Left hindlimb (tissue), 1 donor: ENCODE measurements at regions not wholly inside any gene's neighbourhood (a gene's known extent, or its start where the extent isn't known, plus 50 kb on each side); places are given as distances from the start of the nearest gene placed in this dataset.
A peak's percentile ranks its signal among the peaks of the same experiment; 100 is the strongest.
"Not testable (repeated sequence)": the region's sequence is repeated elsewhere in the genome, so short reads cannot be mapped to it uniquely, and the experiment has no call there.

Source experiments
- DNase-seq: peaks from one replicate; pipeline ENCODE4 v3.0.0-alpha.2; 2018

DNA sequence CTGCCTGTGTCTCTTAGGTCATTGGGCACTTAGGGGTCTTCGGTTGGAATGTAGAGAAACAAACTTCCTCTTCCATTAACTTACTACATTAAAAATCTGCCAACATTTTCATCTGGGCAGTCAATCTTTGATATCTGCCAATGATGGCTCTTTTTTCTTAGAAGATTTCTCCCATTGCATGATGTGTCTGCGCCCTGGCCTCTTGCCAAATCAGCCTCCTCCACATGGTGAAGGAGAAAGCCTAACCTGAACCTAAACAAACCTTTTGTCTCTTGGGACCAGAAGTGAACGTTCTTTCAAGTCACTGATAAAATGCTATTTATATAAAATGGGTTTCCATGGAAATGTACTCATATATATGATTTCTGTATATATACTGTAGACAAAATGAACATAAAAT is 998.9 kb upstream of the GJE1 start:
- DNase-seq, result no peak

DNA sequence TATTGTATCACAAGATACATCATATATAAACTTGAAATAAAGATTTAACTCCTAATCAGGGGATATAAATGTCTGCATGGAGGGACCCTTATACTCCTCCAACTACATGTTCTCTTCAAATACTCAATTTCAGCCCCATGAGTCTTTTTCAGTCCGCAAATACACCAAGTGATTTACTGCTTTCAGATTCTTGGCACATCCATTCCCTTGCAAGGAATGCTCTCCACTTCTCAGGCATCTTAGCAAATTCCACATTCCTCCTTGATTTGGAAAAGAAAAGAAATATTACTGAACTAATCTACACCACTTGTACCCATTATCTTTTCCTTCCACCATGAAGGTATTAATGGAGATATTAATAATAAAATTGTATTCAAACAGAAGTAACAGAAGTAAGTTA is 999.4 kb upstream of the GJE1 start:
- DNase-seq, result no peak

DNA sequence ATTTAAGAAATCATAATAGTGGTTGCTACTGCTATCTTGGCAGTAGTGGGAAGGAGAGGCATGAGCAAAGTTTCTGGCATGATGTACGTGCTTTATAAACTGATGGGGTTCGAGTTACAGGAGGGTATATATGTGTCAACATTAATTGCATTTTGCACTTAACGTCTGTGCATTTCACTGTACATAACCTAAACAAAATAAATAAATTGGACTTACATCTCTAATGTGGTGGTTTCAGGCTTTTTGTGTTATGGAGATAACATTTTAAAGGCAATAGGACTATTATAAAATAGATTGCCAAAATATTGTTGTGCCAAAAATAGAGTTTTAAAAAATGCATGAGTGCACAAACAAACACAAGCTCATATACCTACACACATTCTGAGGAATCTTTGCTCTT is 1001.1 kb upstream of the GJE1 start:
- no peak for DNase-seq

DNA sequence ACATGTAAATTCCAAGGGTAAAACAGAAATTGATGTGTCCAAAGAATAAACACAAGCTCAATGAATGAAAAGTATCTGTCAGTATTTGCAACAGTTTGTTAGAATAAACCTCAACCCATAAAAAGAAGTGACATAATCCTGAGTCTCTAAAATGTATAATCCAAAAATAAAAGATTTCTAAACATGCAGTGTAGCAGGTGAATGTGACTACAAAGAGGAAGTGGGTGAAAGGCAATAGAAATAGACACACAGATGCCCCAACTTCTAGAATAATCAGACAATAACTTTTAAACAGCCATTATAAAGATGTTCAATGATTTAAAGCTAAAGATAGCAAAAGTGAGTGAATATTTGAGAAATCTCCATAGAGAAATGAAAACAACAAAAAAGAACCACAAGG is 1009.2 kb upstream of the GJE1 start:
- DNase-seq, result no peak

DNA sequence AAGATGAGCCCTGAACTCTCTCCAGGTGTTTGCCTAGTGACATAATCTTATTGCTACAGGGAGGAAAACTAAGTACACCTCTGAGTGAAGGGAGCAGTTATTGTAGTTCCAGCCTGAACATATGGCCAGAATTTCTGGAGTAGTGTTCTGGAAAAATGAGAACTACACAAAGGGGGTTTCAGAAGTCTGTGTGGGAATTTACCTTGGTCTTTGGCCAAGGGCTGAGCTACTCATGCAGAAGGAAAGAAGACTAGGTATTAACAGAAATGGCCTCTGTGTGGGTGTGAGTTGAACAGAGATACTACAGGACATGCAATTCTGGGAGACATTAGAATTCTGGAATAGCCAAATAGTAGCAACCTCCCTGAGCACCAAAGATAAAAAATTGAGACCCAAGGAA is 1009.7 kb upstream of the GJE1 start:
- DNase-seq, result no peak

DNA sequence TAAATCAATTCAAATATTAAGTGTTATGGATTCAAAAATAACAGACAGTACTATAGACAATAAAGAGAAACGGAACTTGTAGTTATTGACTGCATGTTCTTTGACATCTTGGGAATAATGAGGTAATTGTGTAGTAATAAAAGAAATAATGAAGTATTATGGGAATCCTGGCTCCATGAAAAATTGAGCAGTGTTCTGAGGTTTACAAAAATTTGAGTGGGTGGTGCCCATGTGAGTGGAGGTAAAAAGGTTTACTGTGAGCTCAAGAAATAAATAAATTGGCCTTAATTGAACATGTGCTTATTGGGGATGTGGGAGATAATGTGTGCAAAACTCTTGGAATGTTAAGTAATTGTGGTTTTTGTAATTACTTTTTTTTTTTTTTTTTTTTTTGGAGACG is 1013.7 kb upstream of the GJE1 start:
- no peak for DNase-seq

DNA sequence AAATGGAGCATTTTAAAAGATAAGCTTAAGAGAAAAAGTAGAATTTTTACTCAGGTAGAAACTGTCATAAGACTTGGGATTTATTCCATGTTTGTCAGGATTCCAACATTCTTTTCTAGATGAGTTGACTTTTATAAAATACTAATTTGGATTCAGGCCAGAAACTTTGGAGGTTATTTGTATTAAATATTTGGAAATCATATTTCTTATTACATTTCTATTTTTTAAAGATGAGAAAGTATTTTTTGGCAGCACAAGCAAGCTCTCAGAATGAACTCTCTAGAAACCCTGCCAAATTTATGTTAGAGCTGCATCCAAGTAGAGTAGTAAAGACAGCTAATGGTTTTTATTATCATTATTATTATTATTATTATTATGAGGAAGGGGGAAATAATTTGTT is 1014.9 kb upstream of the GJE1 start:
- DNase-seq, result no peak

DNA sequence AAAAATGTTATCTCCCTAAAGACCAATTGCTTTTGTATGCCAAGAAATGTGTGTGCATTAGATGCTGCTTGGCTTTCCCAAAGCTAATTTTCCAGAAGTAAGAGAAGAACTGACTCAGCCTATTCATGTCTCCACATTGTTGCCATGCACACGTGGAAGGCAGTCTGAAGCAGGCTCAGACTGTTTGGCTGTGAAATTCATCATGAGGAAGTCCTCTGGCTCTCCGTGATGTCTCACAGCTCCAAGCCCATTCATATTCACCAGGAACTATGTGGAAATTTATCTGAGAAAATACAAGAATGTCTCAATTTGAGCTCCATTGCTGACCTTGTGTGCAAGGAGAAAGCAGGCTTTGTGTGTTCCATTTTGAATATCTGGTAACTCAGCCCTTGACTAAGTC is 1022.2 kb upstream of the GJE1 start:
- peak; percentile 36 for DNase-seq

DNA sequence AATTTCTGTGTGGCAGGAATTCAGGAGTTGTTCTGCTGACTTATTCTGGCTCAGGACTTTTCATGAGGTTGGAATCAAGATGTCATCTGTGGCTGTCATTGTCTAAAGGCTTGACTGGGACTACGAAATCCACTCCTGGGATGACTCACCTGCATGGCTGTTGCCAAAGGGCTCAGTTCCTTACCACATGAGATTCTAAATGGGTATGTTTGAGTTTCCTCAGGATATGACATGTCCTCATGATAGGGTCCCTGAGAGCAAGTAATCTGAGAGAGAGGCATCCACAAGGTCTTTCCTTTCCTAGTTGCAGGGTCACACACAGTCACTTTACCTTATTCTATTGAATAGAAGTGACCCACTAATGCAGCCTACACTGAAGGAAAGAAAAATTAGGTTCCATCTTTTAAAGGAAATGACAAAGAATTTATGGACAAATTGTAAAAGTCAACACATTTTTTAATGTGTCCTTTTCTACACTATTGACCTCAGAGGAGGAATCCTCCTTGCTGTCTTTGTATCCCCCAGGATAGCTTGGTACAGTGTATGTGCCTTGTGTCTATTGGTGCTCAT is 1025.0 kb upstream of the GJE1 start:
- no peak for DNase-seq

DNA sequence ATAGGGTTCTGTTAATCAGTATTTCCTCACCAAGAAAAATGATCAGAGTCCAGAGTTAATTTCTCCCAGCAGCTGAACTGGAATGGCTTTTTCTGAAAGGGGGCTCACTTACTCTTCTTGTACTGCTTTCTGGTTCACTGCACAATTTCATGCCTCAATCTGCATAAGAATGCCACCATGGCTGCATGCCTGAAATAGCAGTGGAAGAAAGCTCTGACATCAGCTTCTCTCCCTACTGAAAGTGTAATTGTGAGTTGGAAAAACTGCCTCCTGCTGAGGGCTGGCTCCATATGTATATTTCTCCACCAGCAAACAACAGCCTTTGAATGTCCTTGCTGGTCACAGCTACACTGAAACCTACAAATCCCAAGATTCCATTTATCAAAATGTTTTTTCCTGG is 1027.2 kb upstream of the GJE1 start:
- DNase-seq, result no peak

DNA sequence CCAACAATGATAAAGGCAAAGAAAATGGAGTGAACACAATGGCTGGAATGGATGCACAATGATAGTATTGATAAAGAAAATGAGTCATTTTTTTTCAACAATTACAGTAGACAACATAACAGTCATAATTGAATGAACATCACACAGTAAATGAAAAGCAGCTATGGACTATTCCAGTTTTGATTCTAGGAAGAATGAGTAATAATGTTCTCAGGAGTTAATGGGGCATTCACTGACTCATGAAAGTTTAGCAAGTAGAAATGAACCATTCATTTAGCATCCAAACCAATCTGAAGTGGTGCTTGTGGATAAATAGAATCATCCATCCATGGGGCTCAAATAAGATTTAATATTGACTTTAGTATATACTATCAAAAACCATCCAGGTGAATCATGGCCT is 1029.5 kb upstream of the GJE1 start:
- DNase-seq, result no peak

DNA sequence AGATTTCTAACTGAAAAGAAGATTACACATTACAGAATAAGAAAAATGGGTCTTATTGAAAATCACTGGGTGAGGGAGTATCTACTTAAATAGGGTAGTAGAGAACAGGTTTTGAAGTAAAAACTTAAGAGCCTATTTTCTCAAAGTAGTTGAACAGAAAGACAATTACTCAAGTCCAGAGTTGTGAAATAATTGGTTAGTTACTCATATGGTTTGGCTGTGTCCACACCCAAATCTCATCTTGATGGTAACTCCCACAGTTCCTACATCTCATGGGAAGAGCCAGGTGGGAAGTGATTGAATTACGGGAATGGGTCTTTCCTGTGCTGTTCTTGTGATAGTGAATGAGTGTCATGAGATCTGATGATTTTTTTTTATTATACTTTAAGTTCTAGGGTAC is 1035.3 kb upstream of the GJE1 start:
- DNase-seq, result no peak

DNA sequence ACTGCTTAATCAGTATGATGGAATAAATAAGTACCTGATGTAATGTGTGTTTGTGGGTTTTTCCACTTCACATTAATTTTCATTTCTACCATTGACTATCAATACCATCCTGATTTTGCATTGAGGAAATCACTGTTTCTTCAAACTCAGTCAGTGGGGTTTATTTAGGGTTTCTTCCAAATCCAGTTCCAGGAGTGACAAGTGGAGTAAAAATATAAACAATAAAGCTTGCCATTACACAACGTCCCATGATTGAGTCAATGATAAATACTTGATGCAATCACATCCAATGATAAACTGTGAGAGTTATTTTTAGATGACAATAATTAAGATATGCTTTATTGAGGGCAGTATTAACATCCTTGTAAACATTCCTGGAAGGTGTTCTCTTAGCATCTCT is 1037.4 kb upstream of the GJE1 start:
- no peak for DNase-seq

DNA sequence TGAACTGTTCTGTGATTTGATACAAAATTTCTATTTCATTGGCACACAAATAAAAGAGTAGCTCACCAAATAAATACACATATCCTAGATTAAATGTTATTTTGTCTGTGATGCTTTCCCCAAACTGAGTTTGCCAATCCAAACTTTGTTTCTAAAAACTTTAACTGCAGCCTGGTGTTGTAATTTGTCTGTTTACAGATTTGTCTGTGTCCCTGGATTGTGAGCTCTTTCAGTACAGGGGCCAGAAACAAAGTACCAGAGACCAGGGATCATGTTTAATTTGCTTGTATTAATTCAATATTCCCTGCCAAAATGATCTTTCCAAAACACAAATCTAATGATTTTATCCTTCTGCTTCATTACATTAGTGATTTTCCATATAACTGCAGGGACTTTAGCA is 1044.6 kb upstream of the GJE1 start:
- DNase-seq, result no peak

DNA sequence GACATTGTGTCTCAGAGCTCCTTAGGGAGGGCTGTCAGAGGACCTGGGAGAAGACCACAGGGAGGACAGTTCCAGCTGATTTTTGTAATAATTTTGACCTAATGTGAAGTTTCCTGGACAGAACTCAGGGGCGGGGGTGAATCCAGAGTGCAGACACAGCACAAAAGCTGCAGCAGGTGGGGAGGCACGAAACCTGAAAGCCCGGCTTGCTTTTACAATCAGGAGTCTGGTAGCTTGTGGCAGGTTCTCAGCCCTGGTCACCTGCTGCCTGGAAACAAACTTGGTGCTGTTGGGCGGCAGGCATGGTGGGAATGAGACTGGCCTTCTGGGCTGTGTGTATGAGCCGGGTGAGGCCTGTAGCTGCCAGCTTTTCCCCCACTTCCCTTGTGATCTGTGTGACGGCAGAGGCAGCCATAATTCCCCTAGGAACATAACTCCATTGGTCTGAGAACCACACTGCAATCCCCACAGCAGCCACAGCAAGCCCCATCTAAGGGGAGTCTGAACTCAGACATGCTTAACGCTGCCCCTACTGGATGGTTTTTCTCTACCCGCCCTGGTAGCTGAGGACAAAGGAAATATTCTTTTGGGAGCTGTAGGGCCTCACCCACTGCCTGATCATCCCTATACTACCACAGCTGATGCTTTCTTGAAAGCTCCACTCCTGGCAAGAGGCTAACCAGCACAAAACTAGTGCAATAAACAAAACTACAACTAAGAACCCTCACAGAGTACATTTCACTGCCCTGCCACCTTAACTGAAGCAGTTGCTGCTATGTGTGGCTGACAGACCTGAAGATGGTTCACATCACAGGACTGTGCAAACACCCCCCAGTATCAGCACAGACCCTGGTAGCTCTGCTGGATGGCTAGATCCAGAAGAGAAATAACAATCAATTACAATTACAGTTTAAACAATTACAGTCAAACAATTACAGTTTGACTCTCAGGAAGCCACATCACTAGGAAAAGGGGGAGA is 1055.1 kb upstream of the GJE1 start:
- no peak for DNase-seq

DNA sequence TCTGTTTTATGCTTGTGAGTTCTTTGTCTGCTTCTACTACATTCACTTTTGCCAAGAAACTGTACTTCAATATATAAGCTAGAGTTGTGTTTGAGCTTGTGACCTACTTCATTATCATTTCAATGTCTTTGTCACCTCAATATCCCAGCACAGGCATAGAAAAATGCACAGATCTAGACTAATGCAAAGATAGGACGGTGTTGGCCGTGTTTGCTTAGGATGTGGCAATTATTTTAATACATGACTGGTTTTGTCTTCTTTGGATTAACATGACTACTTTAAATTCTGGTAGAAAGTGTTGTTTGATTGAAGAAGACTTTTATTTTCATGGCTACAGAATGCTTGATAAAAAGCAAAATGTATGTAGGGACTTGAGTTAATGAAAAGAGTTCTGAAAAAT is 1075.0 kb upstream of the GJE1 start:
- DNase-seq, result no peak

DNA sequence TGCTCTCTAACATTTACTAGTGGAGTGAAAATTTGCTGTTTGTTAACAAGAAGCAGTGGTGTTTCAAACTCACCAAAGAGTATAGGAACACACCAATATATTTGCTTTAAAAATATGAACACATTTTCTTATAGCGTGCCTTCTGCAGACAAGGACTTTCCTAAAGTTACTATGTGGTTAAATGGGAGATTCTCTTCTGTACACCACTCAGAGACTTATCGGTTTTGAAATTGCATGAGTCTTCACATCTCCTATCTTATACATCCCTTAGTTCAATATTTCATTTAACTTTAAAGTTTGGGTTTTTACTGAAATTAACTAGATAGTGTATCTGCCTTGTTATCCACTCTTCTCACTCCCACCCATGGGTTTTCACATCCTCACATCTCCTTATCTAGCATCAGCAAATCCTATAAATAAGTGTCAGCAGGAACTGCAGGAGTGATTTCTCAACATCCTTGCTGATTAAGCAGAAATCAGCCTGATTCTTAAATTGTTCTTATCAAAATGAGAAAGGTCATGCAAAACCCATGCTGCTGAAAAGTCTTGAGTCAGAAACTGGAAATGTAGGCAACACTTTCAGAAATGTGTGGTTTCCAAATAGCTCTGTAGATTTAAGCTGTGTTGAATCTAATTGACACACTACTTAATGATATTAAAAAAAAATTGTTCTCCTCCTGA is 1075.6 kb upstream of the GJE1 start:
- no peak for DNase-seq

DNA sequence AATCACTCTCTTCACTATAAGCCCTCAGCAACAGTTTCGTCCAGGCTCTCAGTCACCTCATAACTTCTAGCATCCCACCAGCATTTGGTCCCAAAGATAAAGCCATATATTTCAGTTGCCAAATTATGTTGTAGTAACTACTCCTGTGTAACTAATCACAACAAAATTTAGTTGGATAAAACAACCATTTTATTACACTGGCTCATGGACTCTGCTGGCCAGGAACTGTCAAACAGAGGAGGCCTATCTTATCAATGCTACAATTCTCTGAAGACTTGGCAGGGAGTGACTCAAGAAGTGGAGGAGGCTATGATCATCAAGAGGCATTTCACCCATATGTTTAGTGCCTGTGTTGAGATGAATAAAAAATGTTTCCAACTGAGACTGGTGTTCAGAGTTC is 1082.3 kb upstream of the GJE1 start:
- no peak for DNase-seq

DNA sequence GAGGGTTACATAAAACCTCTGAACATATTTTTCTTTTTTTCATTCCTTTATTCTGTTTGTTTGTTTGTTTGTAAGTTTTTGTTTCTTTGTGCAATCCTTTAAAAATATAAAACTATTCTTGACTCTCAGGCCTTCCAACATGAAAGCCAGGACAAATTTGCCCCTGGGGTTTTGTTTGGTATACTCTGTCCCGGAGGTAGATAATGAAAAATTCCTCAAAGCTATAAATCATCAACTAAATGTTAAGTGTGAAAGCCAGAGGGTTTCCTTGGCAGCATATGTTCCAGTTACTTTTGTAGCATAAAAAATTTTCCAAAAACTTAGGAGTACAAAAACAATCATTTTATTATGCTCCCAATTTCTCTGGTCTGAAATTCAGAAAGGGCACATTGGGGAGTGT is 1084.3 kb upstream of the GJE1 start:
- DNase-seq, result no peak

DNA sequence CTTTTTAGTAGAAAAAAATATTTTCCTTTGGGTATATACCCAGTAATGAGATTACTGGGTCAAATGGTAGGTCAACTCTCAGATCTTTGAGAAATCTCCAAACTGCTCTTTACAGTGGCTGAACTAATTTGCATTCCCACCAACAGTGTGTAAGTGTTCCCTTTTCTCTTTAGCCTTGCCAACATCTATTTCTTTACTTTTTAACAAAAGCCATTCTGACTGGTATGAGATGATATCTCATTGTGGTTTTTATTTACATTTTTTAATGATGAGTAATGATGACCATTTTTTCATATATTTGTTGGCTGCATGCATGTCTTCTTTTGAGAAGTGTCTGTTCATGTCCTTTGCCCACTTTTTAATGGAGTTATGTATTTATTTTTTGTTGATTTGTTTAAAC is 1086.2 kb upstream of the GJE1 start:
- not testable (repeated sequence) for DNase-seq

DNA sequence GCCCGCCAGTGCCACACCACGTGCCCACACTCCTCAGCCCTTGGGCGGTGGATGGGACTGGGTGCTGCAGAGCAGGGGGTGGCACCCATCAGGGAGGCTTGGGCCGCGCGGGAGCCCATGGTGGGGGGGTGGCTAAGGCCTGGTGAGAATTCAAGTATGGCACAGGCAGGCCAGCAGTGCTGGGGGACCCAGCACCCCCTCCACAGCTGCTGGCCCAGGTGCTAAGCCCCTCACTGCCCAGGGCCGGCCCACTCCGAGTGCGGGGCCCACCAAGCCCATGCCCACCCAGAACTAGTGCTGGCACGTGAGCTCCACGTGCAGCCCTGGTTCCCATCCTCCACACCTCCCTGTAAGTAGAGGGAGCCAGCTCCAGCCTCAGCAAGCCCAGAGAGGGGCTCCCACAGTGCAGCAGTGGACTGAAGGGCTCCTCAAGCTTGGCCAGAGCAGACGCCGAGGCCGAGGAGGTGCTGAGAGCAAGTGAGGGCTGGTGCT is 1091.1 kb upstream of the GJE1 start:
- no peak for DNase-seq

DNA sequence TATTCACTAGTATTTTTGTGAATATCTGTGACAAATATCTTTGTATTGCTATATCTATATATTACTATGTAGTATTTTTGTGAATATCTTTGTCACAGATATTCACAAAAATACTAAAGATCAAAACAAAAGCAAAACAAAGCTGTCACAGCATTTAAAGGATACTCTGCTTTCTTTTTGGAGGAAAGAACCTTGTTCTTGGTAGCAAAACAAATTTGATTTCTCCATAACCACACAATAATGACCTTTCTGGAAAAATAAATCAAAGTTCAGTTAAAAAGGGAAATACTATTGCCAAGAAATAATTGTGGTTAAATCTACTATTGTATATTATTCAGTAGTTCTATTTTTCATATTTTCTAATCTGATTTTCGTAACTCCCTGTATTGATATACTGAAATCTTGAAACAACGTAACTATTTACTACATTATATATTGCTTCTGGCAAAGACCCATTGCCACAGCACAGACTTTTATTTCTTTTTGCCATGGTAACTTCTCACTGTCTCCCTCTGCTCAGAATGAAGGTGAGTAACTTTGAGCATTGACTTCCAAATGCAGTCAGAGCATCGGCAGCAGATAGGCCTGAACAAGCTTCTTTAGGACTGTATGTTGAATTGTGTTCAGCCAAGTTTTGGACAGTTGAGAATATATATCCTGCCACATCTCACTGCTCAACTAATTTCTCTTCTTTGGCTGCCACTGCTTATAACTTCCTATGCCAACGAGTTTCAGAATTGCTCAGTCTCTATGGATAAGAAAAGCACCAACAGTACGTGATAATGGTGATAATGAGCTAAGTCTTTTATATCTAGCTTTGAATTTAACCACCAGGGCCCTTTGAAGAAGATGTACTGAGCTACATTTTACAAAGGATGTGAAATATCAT is 1097.2 kb upstream of the GJE1 start:
- no peak for DNase-seq

DNA sequence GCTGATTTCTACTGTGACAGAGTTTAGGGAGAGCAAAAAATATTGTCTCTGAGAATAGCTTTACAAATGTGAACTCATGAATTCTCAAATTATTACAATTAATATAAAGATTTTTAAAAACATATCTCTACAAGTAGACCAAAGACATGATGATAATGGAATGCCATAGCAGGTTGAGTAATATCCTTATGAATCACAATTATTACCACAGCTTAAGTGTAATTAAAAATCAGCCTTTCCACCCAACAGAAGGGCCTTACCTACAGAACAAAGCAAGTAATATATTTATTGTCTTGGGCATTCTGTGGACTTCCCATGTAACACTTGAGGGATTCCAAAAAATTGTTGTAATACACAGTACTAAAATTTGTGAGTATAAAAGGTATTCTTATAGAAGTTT is 1099.6 kb upstream of the GJE1 start:
- DNase-seq, result no peak
